ENCODE measurements at regions not wholly inside any gene's neighbourhood (a gene's known extent, or its start where the extent isn't known, plus 50 kb on each side); places are given as distances from the start of the nearest gene placed in this dataset.

DNA sequence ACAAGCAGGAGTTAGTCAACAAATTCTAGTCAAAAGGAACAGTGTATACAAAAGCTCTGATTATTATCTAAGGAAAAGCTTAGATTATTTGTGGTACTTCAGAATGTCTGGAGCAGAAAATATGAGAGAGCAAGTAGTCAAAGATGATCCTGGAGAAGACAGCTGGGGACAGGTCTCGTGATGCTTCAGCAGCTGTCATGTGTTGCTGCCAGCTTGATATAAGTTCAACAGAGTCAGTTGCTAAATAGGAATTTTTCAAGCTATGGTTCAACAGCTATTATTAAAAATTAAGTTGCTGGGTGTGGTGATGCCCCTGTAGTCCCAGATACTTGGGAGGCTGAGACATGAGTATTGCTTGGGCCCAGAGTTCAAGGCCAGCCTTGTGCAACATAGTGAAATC lies 240.0 kb upstream of the RHOBTB1 start:
- TF ChIP-seq EZH2 (IDR thresholded peaks at IDR 0.05; ENCODE audit: borderline replicate concordance, insufficient read depth, low read depth, low read length, poor library complexity, severe bottlenecking): no peak
- TF ChIP-seq, protein P1, sequence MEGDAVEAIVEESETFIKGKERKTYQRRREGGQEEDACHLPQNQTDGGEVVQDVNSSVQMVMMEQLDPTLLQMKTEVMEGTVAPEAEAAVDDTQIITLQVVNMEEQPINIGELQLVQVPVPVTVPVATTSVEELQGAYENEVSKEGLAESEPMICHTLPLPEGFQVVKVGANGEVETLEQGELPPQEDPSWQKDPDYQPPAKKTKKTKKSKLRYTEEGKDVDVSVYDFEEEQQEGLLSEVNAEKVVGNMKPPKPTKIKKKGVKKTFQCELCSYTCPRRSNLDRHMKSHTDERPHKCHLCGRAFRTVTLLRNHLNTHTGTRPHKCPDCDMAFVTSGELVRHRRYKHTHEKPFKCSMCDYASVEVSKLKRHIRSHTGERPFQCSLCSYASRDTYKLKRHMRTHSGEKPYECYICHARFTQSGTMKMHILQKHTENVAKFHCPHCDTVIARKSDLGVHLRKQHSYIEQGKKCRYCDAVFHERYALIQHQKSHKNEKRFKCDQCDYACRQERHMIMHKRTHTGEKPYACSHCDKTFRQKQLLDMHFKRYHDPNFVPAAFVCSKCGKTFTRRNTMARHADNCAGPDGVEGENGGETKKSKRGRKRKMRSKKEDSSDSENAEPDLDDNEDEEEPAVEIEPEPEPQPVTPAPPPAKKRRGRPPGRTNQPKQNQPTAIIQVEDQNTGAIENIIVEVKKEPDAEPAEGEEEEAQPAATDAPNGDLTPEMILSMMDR (IDR thresholded peaks at IDR 0.05): no peak

Data from B cell (primary cell).